GM12878 (cell line): ENCODE measurements at regions not wholly inside any gene's neighbourhood (a gene's known extent, or its start where the extent isn't known, plus 50 kb on each side); places are given as distances from the start of the nearest gene placed in this dataset.

Experiments
- ATAC-seq: fragments of 200-7000 bp; cut with Tn5 transposase; 3 replicates; pipeline ENCODE4 v1.9.1; 2020; ENCODE audit warnings: mild to moderate bottlenecking, moderate library complexity
- BruUV-seq: library from RNA; stranded (reverse); fragments of 400-500 nt; replicated peaks from 2 replicates; lab custom pipeline; 2021; lab: Mats Ljungman, UMichigan
- CTCF ChIA-PET: fragments of 300-600 bp; sonication (Branson Sonifier 250); formaldehyde crosslinking; extraction: SDS; loops from one replicate; lab custom pipeline; 2021; ENCODE audit warnings: inconsistent platforms; lab: Yijun Ruan, JAX
- POLR2A ChIA-PET: fragments of 350-600 bp; formaldehyde crosslinking; extraction: SDS; loops from one replicate; lab custom pipeline; 2021; ENCODE audit warnings: inconsistent platforms; lab: Charles Lee
- RAD21 ChIA-PET: fragments of 300-600 bp; sonication (Branson Sonifier 250); formaldehyde crosslinking; loops from one replicate; lab custom pipeline; 2023; ENCODE audit warnings: antibody characterized with exemption; ENCODE audit not compliant: unreplicated experiment; lab: Charles Lee
- SMC1A ChIA-PET: fragments of 300-600 bp; sonication (Branson Sonifier 250); formaldehyde crosslinking; loops from one replicate; lab custom pipeline; 2023; ENCODE audit not compliant: unreplicated experiment, uncharacterized antibody; lab: Charles Lee
- DNase-seq: peaks from one replicate; pipeline ENCODE4 v3.0.0-alpha.2; 2011; ENCODE audit warnings: low read depth, low spot score
- FAIRE-seq: peaks from 3 replicates; lab custom pipeline; 2011; peaks lifted over from hg19 to GRCh38; lab: Jason Lieb, UNC
- H2AFZ ChIP-seq: 2 replicates; pipeline ENCODE4 v1.6.0; 2011; ENCODE audit warnings: low read depth, low read length, control low read depth; ENCODE audit not compliant: control insufficient read depth
- H3K27ac ChIP-seq: 2 replicates; pipeline ENCODE4 v1.5.1; 2011; ENCODE audit warnings: control low read depth; ENCODE audit not compliant: control insufficient read depth, insufficient read depth
- H3K27me3 ChIP-seq, 2 experiments: replicated peaks in 1 of 2; 2 replicates each; pipeline versions ENCODE4 v1.6.0 to v1.6.1; 2011; ENCODE audit warnings: low read length in 1 of 2; ENCODE audit not compliant: control insufficient read depth in 2 of 2, insufficient read depth in 2 of 2
- H3K36me3 ChIP-seq, 2 experiments: 2 replicates each; pipeline ENCODE4 v1.5.1; 2011; ENCODE audit warnings: low read length in 1 of 2; ENCODE audit not compliant: control insufficient read depth in 2 of 2, insufficient read depth in 2 of 2
- H3K4me1 ChIP-seq: 2 replicates; pipeline ENCODE4 v1.6.1; 2011; ENCODE audit warnings: mild to moderate bottlenecking, low read length, moderate library complexity, mixed read lengths; ENCODE audit not compliant: control insufficient read depth, insufficient read depth
- H3K4me2 ChIP-seq: 2 replicates; pipeline ENCODE4 v1.6.0; 2011; ENCODE audit warnings: control low read depth; ENCODE audit not compliant: control insufficient read depth, insufficient read depth
- H3K4me3 ChIP-seq: fragments of 200-600 bp; sonication (generic); 2 replicates; pipeline ENCODE4 v1.5.1; 2016
- H3K79me2 ChIP-seq: 2 replicates; pipeline ENCODE4 v1.6.0; 2011; ENCODE audit warnings: low read length; ENCODE audit not compliant: control insufficient read depth, insufficient read depth
- H3K9ac ChIP-seq: 2 replicates; pipeline ENCODE4 v1.8.0; 2011; ENCODE audit warnings: low read length, control low read depth, mixed read lengths; ENCODE audit not compliant: control insufficient read depth, insufficient read depth
- H3K9me3 ChIP-seq: replicated peaks from 3 replicates; pipeline ENCODE4 v1.5.1; 2011; ENCODE audit warnings: mild to moderate bottlenecking, low read length; ENCODE audit not compliant: control insufficient read depth, insufficient read depth
- H4K20me1 ChIP-seq: 2 replicates; pipeline ENCODE4 v1.6.0; 2011; ENCODE audit not compliant: control insufficient read depth, insufficient read depth
- ASH2L ChIP-seq: fragments of 300-600, 200-600 bp; sonication (generic); IDR thresholded peaks from 2 replicates; pipeline ENCODE4 v1.6.1; 2017; ENCODE audit warnings: low read depth, mild to moderate bottlenecking, borderline replicate concordance
- BCL11A ChIP-seq: IDR thresholded peaks from 2 replicates; pipeline ENCODE4 v1.6.1; 2011; ENCODE audit warnings: low read depth, low read length
- BHLHE40 ChIP-seq, 2 experiments: fragments of 450-650 bp in 1 of 2; IDR thresholded peaks; 2 replicates each; pipeline ENCODE4 v1.6.1; 2011 to 2017; ENCODE audit warnings: low read depth in 2 of 2, borderline replicate concordance in 1 of 2, improper control_type of control experiment in 1 of 2, low read length in 1 of 2, mild to moderate bottlenecking in 1 of 2
- CREB1 ChIP-seq: IDR thresholded peaks from 2 replicates; pipeline ENCODE4 v1.6.1; 2012; ENCODE audit warnings: low read depth, mild to moderate bottlenecking, inconsistent platforms
- MEF2B ChIP-seq: fragments of 450-650 bp; IDR thresholded peaks from 2 replicates; pipeline ENCODE4 v1.6.1; 2018; ENCODE audit warnings: mild to moderate bottlenecking, moderate library complexity; ENCODE audit not compliant: partially characterized antibody, poor library complexity, severe bottlenecking
- MYB ChIP-seq: fragments of 150-350 bp; IDR thresholded peaks from 2 replicates; pipeline ENCODE4 v1.6.1; 2014; ENCODE audit warnings: mild to moderate bottlenecking, low read depth, low read length, borderline replicate concordance
- NFYA ChIP-seq: IDR thresholded peaks from 2 replicates; pipeline ENCODE4 v1.6.1; 2011; ENCODE audit warnings: low read depth, mild to moderate bottlenecking, low read length, improper control_type of control experiment, borderline replicate concordance
- NFYB ChIP-seq: IDR thresholded peaks from 2 replicates; pipeline ENCODE4 v1.6.1; 2011; ENCODE audit warnings: low read depth, mild to moderate bottlenecking, low read length, improper control_type of control experiment, moderate library complexity; ENCODE audit not compliant: insufficient read depth
- RB1 ChIP-seq: fragments of 450-650 bp; formaldehyde crosslinking; IDR thresholded peaks from 2 replicates; pipeline ENCODE4 v1.6.1; 2017; ENCODE audit warnings: mild to moderate bottlenecking, borderline replicate concordance
- ZBED1 ChIP-seq: IDR thresholded peaks from 2 replicates; pipeline ENCODE4 v1.6.1; 2016; ENCODE audit warnings: borderline replicate concordance
- WGBS: methylation state at CpG from one replicate; pipeline ENCODE4 v1.1.6; 2016; ENCODE audit warnings: low lambda C conversion rate; ENCODE audit not compliant: insufficient replicate concordance, insufficient coverage; ENCODE audit errors: missing lambda C conversion rate; 5-methylcytosine and 5-hydroxymethylcytosine counted together
- in situ Hi-C: fragments of 300-500 bp; cut with MboI; formaldehyde crosslinking; loops from 9 replicates; pipeline ENCODE4 v1.14.3; 2018; ENCODE audit warnings: mixed read lengths
- intact Hi-C: fragments of 100-400 bp; cut with micrococcal nuclease; formaldehyde crosslinking; loops from one replicate; pipeline ENCODE4 v1.14.2; 2022; ENCODE audit not compliant: unreplicated experiment
- TF ChIP-seq, protein P1 (sequence below): fragments of 450-650 bp; formaldehyde crosslinking; IDR thresholded peaks from 2 replicates; pipeline ENCODE4 v1.4.0; 2022; ENCODE audit warnings: mild to moderate bottlenecking, moderate library complexity
- TF ChIP-seq, protein P2 (sequence below): fragments of 450-650 bp; IDR thresholded peaks from 2 replicates; pipeline ENCODE4 v1.6.1; 2014; ENCODE audit warnings: mild to moderate bottlenecking
- TF ChIP-seq, protein P3 (sequence below): fragments of 450-650 bp; IDR thresholded peaks from 2 replicates; pipeline ENCODE4 v1.6.1; 2016; ENCODE audit warnings: mild to moderate bottlenecking
- TF ChIP-seq, protein P4 (sequence below): fragments of 450-650 bp; IDR thresholded peaks from 2 replicates; pipeline ENCODE4 v1.6.1; 2017; ENCODE audit warnings: mild to moderate bottlenecking
- TF ChIP-seq, protein P5 (sequence below): fragments of 150-350 bp; IDR thresholded peaks from 2 replicates; pipeline ENCODE4 v1.6.1; 2014; ENCODE audit warnings: mild to moderate bottlenecking, low read depth, low read length

DNA sequence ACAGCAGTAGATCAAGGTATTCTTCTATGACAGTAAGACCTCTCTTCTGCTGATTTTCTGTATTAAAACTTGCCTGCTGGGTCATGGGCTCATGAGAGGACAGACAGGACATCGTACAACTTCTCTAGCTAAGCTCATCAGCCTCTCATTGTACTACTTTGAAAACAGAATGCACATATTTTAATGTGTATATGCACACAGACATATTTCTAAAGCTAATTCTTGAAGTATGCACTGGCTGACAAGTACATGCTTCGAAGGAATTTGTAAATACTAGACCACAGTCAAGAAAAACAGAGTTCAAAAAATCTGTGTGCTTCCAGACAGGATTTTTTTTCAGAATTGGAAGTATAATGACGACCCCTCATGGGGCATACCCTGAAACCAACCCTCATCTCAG, 81.7 kb upstream of the CD83 start:
- ChIA-PET SMC1A (interaction anchor here (1.2 to 4.2 kb wide), 3 partner anchors 11 to 113 kb away, joined by 3 to 26 read pairs (median 5); no protein-coding TSS in a partner anchor), CTCF (interaction anchor here (0.9 to 3.5 kb wide), 5 partner anchors 10 to 127 kb away, joined by 3 to 19 read pairs (median 4); no protein-coding TSS in a partner anchor), RAD21 (interaction anchor here (1.0 to 1.1 kb wide), 2 partner anchors 33 to 127 kb away, joined by 3 to 4 read pairs; no protein-coding TSS in a partner anchor), POLR2A (no interaction called here)
- H2AFZ ChIP-seq: no peak overlapping the region
- H3K4me2 ChIP-seq: no peak overlapping the region
- ATAC-seq: no peak
- BruUV-seq: no TSS peak
- intact Hi-C loops (no loop called here), in situ Hi-C loops (no loop called here)
- 7% methylated on average over 3 of the region's 3 CpGs for WGBS
- H3K9ac ChIP-seq: no peak overlapping the region
- no peak overlapping the region for H3K4me3 ChIP-seq
- no peaks in the 10 kb centered on the region for H3K36me3 ChIP-seq
- H3K79me2 ChIP-seq: no peaks in the 10 kb centered on the region
- H4K20me1 ChIP-seq: no peaks in the 10 kb centered on the region
- H3K4me1 ChIP-seq: peaks cover 14% of the 10 kb centered on the region
- H3K27me3 ChIP-seq: no peaks in the 10 kb centered on the region; a peak in 1 of 4 replicates
- H3K27ac ChIP-seq: no peak overlapping the region
- TF ChIP-seq ASH2L (no peak), CREB1 (no peak), BCL11A (no peak), MEF2B (no peak), RB1 (no peak), MYB (no peak), ZBED1 (no peak), BHLHE40 (IDR thresholded peaks at IDR 0.05; ENCODE audit: borderline replicate concordance in 1 of 2, low read depth in 2 of 2, low read length in 1 of 2) (no peak), NFYB (no peak), NFYA (no peak)
- TF ChIP-seq, protein P1, sequence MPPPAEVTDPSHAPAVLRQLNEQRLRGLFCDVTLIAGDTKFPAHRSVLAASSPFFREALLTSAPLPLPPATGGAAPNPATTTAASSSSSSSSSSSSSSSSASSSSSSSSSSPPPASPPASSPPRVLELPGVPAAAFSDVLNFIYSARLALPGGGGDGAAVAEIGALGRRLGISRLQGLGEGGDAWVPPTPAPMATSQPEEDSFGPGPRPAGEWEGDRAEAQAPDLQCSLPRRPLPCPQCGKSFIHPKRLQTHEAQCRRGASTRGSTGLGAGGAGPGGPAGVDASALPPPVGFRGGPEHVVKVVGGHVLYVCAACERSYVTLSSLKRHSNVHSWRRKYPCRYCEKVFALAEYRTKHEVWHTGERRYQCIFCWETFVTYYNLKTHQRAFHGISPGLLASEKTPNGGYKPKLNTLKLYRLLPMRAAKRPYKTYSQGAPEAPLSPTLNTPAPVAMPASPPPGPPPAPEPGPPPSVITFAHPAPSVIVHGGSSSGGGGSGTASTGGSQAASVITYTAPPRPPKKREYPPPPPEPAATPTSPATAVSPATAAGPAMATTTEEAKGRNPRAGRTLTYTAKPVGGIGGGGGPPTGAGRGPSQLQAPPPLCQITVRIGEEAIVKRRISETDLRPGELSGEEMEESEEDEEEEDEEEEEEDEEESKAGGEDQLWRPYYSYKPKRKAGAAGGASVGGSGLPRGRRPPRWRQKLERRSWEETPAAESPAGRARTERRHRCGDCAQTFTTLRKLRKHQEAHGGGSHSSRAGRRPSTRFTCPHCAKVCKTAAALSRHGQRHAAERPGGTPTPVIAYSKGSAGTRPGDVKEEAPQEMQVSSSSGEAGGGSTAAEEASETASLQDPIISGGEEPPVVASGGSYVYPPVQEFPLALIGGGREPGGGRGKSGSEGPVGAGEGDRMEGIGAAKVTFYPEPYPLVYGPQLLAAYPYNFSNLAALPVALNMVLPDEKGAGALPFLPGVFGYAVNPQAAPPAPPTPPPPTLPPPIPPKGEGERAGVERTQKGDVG (CRISPR knock-in tag): no peak
- TF ChIP-seq, protein P2, sequence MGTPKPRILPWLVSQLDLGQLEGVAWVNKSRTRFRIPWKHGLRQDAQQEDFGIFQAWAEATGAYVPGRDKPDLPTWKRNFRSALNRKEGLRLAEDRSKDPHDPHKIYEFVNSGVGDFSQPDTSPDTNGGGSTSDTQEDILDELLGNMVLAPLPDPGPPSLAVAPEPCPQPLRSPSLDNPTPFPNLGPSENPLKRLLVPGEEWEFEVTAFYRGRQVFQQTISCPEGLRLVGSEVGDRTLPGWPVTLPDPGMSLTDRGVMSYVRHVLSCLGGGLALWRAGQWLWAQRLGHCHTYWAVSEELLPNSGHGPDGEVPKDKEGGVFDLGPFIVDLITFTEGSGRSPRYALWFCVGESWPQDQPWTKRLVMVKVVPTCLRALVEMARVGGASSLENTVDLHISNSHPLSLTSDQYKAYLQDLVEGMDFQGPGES: no peak
- TF ChIP-seq, protein P3, sequence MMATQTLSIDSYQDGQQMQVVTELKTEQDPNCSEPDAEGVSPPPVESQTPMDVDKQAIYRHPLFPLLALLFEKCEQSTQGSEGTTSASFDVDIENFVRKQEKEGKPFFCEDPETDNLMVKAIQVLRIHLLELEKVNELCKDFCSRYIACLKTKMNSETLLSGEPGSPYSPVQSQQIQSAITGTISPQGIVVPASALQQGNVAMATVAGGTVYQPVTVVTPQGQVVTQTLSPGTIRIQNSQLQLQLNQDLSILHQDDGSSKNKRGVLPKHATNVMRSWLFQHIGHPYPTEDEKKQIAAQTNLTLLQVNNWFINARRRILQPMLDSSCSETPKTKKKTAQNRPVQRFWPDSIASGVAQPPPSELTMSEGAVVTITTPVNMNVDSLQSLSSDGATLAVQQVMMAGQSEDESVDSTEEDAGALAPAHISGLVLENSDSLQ: no peak
- TF ChIP-seq, protein P4, sequence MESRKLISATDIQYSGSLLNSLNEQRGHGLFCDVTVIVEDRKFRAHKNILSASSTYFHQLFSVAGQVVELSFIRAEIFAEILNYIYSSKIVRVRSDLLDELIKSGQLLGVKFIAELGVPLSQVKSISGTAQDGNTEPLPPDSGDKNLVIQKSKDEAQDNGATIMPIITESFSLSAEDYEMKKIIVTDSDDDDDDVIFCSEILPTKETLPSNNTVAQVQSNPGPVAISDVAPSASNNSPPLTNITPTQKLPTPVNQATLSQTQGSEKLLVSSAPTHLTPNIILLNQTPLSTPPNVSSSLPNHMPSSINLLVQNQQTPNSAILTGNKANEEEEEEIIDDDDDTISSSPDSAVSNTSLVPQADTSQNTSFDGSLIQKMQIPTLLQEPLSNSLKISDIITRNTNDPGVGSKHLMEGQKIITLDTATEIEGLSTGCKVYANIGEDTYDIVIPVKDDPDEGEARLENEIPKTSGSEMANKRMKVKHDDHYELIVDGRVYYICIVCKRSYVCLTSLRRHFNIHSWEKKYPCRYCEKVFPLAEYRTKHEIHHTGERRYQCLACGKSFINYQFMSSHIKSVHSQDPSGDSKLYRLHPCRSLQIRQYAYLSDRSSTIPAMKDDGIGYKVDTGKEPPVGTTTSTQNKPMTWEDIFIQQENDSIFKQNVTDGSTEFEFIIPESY: no peak
- TF ChIP-seq, protein P5, sequence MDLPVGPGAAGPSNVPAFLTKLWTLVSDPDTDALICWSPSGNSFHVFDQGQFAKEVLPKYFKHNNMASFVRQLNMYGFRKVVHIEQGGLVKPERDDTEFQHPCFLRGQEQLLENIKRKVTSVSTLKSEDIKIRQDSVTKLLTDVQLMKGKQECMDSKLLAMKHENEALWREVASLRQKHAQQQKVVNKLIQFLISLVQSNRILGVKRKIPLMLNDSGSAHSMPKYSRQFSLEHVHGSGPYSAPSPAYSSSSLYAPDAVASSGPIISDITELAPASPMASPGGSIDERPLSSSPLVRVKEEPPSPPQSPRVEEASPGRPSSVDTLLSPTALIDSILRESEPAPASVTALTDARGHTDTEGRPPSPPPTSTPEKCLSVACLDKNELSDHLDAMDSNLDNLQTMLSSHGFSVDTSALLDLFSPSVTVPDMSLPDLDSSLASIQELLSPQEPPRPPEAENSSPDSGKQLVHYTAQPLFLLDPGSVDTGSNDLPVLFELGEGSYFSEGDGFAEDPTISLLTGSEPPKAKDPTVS: no peak
- no peaks in the 10 kb centered on the region for H3K9me3 ChIP-seq
- FAIRE-seq: peak; percentile 31
- no peak for DNase-seq
